GM06990 (cell line): ENCODE measurements at regions not wholly inside any gene's neighbourhood (a gene's known extent, or its start where the extent isn't known, plus 50 kb on each side); places are given as distances from the start of the nearest gene placed in this dataset.

Experiments used
- DNase-seq: peaks from one replicate; pipeline ENCODE4 v3.0.0-alpha.2; 2011; ENCODE audit not compliant: insufficient read length; ENCODE audit errors: extremely low read depth
- H3K27me3 ChIP-seq: replicated peaks from 2 replicates; pipeline ENCODE4 v1.6.0; 2011; ENCODE audit warnings: low read length; ENCODE audit not compliant: control insufficient read depth, insufficient read depth
- H3K36me3 ChIP-seq: 2 replicates; pipeline ENCODE4 v1.5.1; 2011; ENCODE audit warnings: low read length; ENCODE audit not compliant: control insufficient read depth, insufficient read depth
- H3K4me3 ChIP-seq: replicated peaks from 2 replicates; pipeline ENCODE4 v1.5.1; 2011; ENCODE audit warnings: low read depth, mild to moderate bottlenecking, control low read depth, low read length
- CTCF ChIP-seq: IDR thresholded peaks from 2 replicates; pipeline ENCODE4 v1.5.1; 2011; ENCODE audit warnings: low read length, control low read depth, mild to moderate bottlenecking, inconsistent platforms; ENCODE audit not compliant: insufficient read depth, poor library complexity, severe bottlenecking

- no peak for DNase-seq
- H3K36me3 ChIP-seq = no peaks in the 10 kb centered on the region
- no peaks in the 10 kb centered on the region for H3K27me3 ChIP-seq
- TF ChIP-seq CTCF = no peak
- no peak overlapping the region for H3K4me3 ChIP-seq
These were observed 537.9 kb upstream of the CDH11 start for GRCh38 chr16:65659758-65660157.

- Histone ChIP-seq H3K4me3 (no peak overlapping the region), H3K36me3 (no peaks in the 10 kb centered on the region), H3K27me3 (no peaks in the 10 kb centered on the region)
- no peak for DNase-seq
- no peak for TF ChIP-seq CTCF
These were observed 536.9 kb upstream of the CDH11 start for GRCh38 chr16:65658787-65659220.

GRCh38 chr16:65658349-65658748, 536.5 kb upstream of the CDH11 start:
- no peaks in the 10 kb centered on the region for H3K36me3 ChIP-seq
- DNase-seq = no peak
- no peak overlapping the region for H3K4me3 ChIP-seq
- no peaks in the 10 kb centered on the region for H3K27me3 ChIP-seq
- TF ChIP-seq CTCF = no peak

DNA sequence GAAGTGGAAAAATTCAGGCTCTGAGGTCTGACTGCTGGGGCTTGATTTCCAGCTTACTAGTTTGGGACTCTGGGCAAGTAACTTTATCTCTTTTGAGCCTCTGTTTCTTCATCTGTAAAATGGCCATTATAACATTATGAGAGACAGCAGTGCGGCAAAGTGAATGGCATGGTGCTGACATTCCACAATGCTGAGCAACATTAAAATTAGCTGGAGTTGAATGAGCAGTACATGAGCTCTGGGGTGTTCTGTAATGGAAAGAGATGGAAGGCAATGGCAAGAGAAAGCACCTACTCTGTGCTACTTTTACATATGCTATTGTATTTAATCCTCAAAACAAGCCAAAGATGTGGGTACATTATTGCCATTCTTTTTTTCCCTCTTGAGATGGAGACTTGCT, 535.7 kb upstream of the CDH11 start:
- no peak for DNase-seq
- no peak overlapping the region for H3K4me3 ChIP-seq
- H3K27me3 ChIP-seq = no peaks in the 10 kb centered on the region
- no peaks in the 10 kb centered on the region for H3K36me3 ChIP-seq
- no peak for TF ChIP-seq CTCF

GRCh38 chr16:65657071-65657494, 535.2 kb upstream of the CDH11 start:
- H3K36me3 ChIP-seq = no peaks in the 10 kb centered on the region
- DNase-seq = no peak
- TF ChIP-seq CTCF = no peak
- no peaks in the 10 kb centered on the region for H3K27me3 ChIP-seq
- no peak overlapping the region for H3K4me3 ChIP-seq

DNA sequence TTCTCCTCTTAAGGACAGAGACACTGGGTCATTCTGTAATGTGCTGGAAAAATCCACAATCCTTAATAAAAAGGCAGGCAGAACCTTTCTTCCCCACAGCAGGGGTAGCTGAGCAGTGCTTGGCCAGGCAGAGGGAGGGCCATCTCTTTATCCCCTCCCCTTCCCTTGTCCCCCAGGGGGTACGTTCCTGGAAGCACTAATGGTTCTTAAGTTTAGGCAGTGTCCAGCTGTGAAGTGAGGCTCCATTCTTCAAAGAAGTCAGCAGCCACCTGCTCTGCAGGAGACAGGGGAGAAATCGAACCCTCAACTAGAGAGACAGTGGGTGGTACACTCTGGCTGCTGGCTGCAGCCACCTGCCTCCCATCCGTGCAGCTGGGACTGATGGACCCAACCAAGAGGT, 533.9 kb upstream of the CDH11 start:
- no peaks in the 10 kb centered on the region for H3K36me3 ChIP-seq
- no peak overlapping the region for H3K4me3 ChIP-seq
- no peak for DNase-seq
- TF ChIP-seq CTCF = no peak
- no peaks in the 10 kb centered on the region for H3K27me3 ChIP-seq
